Parathyroid adenoma (tissue), 2 donors: ENCODE measurements at regions not wholly inside any gene's neighbourhood (a gene's known extent, or its start where the extent isn't known, plus 50 kb on each side); places are given as distances from the start of the nearest gene placed in this dataset.
"Not testable (repeated sequence)": the region's sequence is repeated elsewhere in the genome, so short reads cannot be mapped to it uniquely, and the experiment has no call there.

Experiments
- H2AFZ ChIP-seq: fragments of 300-600 bp; sonication (generic); one replicate; pipeline ENCODE4 v1.7.0; 2017; ENCODE audit warnings: antibody characterized with exemption, mild to moderate bottlenecking
- H3K27ac ChIP-seq: fragments of 300-600 bp; sonication (generic); one replicate; pipeline ENCODE4 v1.7.0; 2017
- H3K27me3 ChIP-seq: fragments of 300-600 bp; sonication (generic); one replicate; pipeline ENCODE4 v1.7.0; 2017; ENCODE audit warnings: low read length; ENCODE audit not compliant: control insufficient read depth, insufficient read depth
- H3K36me3 ChIP-seq: fragments of 300-600 bp; sonication (generic); one replicate; pipeline ENCODE4 v1.7.0; 2017; ENCODE audit warnings: low read length; ENCODE audit not compliant: control insufficient read depth, insufficient read depth
- H3K4me1 ChIP-seq: fragments of 300-600 bp; sonication (generic); one replicate; pipeline ENCODE4 v1.7.0; 2017; ENCODE audit warnings: control low read depth
- H3K4me2 ChIP-seq: fragments of 300-600 bp; sonication (generic); one replicate; pipeline ENCODE4 v1.7.0; 2017; ENCODE audit warnings: low read length
- H3K4me3 ChIP-seq: fragments of 300-600 bp; sonication (generic); one replicate; pipeline ENCODE4 v1.7.0; 2017; ENCODE audit warnings: low read depth, low read length
- H3K79me2 ChIP-seq: fragments of 300-600 bp; sonication (generic); one replicate; pipeline ENCODE4 v1.7.0; 2017; ENCODE audit warnings: control low read depth
- H3K9ac ChIP-seq: fragments of 300-600 bp; sonication (generic); one replicate; pipeline ENCODE4 v1.7.0; 2017; ENCODE audit warnings: mild to moderate bottlenecking
- H3K9me3 ChIP-seq: fragments of 300-600 bp; sonication (generic); one replicate; pipeline ENCODE4 v1.7.0; 2017; ENCODE audit warnings: low read length; ENCODE audit not compliant: control insufficient read depth
- CTCF ChIP-seq: fragments of 300-600 bp; sonication (generic); IDR thresholded peaks from one replicate; pipeline ENCODE4 v1.7.0; 2017; ENCODE audit warnings: antibody characterized with exemption, mild to moderate bottlenecking
- donor health status: primary hyperparathyroidism.

- TF ChIP-seq CTCF: no peak
- H3K79me2 ChIP-seq: no peaks in the 10 kb centered on the region
- no peaks in the 10 kb centered on the region for H3K9me3 ChIP-seq
- no peak overlapping the region for H3K9ac ChIP-seq
- H3K27ac ChIP-seq: no peak overlapping the region
- no peaks in the 10 kb centered on the region for H3K4me1 ChIP-seq
- H3K4me3 ChIP-seq: no peak overlapping the region
- no peaks in the 10 kb centered on the region for H3K36me3 ChIP-seq
- no peak overlapping the region for H3K4me2 ChIP-seq
- H3K27me3 ChIP-seq: no peaks in the 10 kb centered on the region
- no peak overlapping the region for H2AFZ ChIP-seq
Observed at GRCh38 chr9:135181336-135181735, 93.9 kb downstream of the OLFM1 start.

- not testable (repeated sequence) for H3K9ac ChIP-seq, H3K4me2 ChIP-seq, H2AFZ ChIP-seq, H3K36me3 ChIP-seq, H3K27ac ChIP-seq, H3K27me3 ChIP-seq, H3K79me2 ChIP-seq, H3K4me3 ChIP-seq, H3K4me1 ChIP-seq, H3K9me3 ChIP-seq
Observed at GRCh38 chr9:135181841-135182240, 94.4 kb downstream of the OLFM1 start.

- Histone ChIP-seq H3K4me1 (no peaks in the 10 kb centered on the region), H3K4me3 (no peak overlapping the region), H2AFZ (no peak overlapping the region), H3K9me3 (no peaks in the 10 kb centered on the region), H3K36me3 (no peaks in the 10 kb centered on the region), H3K79me2 (no peaks in the 10 kb centered on the region), H3K4me2 (no peak overlapping the region), H3K9ac (no peak overlapping the region), H3K27ac (no peak overlapping the region), H3K27me3 (no peaks in the 10 kb centered on the region)
- TF ChIP-seq CTCF: no peak
Observed at GRCh38 chr9:135183069-135183468, 95.6 kb downstream of the OLFM1 start.

- Histone ChIP-seq H3K27ac (no peak overlapping the region), H3K4me3 (no peak overlapping the region), H3K9me3 (no peaks in the 10 kb centered on the region), H3K4me2 (no peak overlapping the region), H3K9ac (no peak overlapping the region), H3K27me3 (no peaks in the 10 kb centered on the region), H2AFZ (no peak overlapping the region), H3K36me3 (no peaks in the 10 kb centered on the region), H3K4me1 (no peaks in the 10 kb centered on the region), H3K79me2 (no peaks in the 10 kb centered on the region)
- TF ChIP-seq CTCF: no peak
Observed at GRCh38 chr9:135183528-135184180, 96.2 kb downstream of the OLFM1 start.

GRCh38 chr9:135184181-135185053 lies 96.9 kb downstream of the OLFM1 start:
- Histone ChIP-seq H3K27me3 (no peaks in the 10 kb centered on the region), H3K27ac (no peak overlapping the region), H3K9ac (no peak overlapping the region), H2AFZ (no peak overlapping the region), H3K79me2 (no peaks in the 10 kb centered on the region), H3K4me2 (no peak overlapping the region), H3K9me3 (no peaks in the 10 kb centered on the region), H3K4me1 (no peaks in the 10 kb centered on the region), H3K4me3 (no peak overlapping the region), H3K36me3 (no peaks in the 10 kb centered on the region)
- TF ChIP-seq CTCF: no peak
